ENCODE measurements at regions not wholly inside any gene's neighbourhood (a gene's known extent, or its start where the extent isn't known, plus 50 kb on each side); places are given as distances from the start of the nearest gene placed in this dataset.
"Not testable (repeated sequence)": the region's sequence is repeated elsewhere in the genome, so short reads cannot be mapped to it uniquely, and the experiment has no call there.

GRCh38 chr21:7933923-7934322 is 2587.5 kb upstream of the TPTE start:
- TF ChIP-seq, protein P1, sequence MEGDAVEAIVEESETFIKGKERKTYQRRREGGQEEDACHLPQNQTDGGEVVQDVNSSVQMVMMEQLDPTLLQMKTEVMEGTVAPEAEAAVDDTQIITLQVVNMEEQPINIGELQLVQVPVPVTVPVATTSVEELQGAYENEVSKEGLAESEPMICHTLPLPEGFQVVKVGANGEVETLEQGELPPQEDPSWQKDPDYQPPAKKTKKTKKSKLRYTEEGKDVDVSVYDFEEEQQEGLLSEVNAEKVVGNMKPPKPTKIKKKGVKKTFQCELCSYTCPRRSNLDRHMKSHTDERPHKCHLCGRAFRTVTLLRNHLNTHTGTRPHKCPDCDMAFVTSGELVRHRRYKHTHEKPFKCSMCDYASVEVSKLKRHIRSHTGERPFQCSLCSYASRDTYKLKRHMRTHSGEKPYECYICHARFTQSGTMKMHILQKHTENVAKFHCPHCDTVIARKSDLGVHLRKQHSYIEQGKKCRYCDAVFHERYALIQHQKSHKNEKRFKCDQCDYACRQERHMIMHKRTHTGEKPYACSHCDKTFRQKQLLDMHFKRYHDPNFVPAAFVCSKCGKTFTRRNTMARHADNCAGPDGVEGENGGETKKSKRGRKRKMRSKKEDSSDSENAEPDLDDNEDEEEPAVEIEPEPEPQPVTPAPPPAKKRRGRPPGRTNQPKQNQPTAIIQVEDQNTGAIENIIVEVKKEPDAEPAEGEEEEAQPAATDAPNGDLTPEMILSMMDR (IDR thresholded peaks at IDR 0.05; ENCODE audit: low read depth, low read length): no peak
- H3K4me3 ChIP-seq: no peak overlapping the region
- peaks cover 65% of the 10 kb centered on the region for H3K9me3 ChIP-seq (ENCODE audit: low read depth)

DNA sequence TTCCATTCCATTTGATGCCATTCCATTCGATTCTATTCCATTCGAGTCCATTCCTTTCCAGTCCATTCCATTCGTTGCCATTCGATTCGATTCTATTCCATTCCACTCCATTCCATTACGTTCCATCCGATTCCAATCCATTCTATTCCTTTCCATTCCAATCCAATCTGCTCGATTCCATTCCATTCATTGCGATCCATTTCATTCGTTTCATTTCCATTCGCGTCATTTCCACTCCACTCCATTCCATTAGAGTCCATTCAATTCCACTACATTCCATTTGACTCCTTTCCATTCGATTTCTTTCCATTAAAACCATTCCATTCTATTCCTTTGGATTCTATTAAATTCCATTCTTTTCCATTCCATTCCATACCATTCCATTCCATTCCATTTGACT is 2584.1 kb upstream of the TPTE start:
- H3K27me3 ChIP-seq; DNase-seq (ENCODE audit: low read depth in 1 of 2, low spot score in 1 of 2); H3K36me3 ChIP-seq; H3K4me3 ChIP-seq; H3K27ac ChIP-seq; H3K4me1 ChIP-seq (ENCODE audit: low read depth): not testable (repeated sequence)
- peaks cover 73% of the 10 kb centered on the region for H3K9me3 ChIP-seq (ENCODE audit: low read depth)

More at GRCh38 chr21:7933923-7934322, 2587.5 kb upstream of the TPTE start:
- H3K27ac ChIP-seq: no peak overlapping the region
- no peaks in the 10 kb centered on the region for H3K27me3 ChIP-seq
- H3K4me1 ChIP-seq (ENCODE audit: low read depth): no peaks in the 10 kb centered on the region
- no peak for DNase-seq (ENCODE audit: low read depth in 1 of 2, low spot score in 1 of 2)
- H3K36me3 ChIP-seq: no peaks in the 10 kb centered on the region

GRCh38 chr21:7938223-7938622 is 2583.2 kb upstream of the TPTE start:
- not testable (repeated sequence) for H3K4me1 ChIP-seq (ENCODE audit: low read depth); DNase-seq (ENCODE audit: low read depth in 1 of 2, low spot score in 1 of 2); H3K4me3 ChIP-seq; H3K36me3 ChIP-seq; H3K27ac ChIP-seq; H3K27me3 ChIP-seq
- H3K9me3 ChIP-seq (ENCODE audit: low read depth): peaks cover 77% of the 10 kb centered on the region

- DNase-seq (ENCODE audit: low read depth in 1 of 2, low spot score in 1 of 2); H3K27ac ChIP-seq; H3K36me3 ChIP-seq; H3K27me3 ChIP-seq; H3K4me3 ChIP-seq; H3K4me1 ChIP-seq (ENCODE audit: low read depth): not testable (repeated sequence)
- H3K9me3 ChIP-seq (ENCODE audit: low read depth): peaks cover 79% of the 10 kb centered on the region
These were observed 2580.0 kb upstream of the TPTE start for GRCh38 chr21:7941432-7941831.

DNA sequence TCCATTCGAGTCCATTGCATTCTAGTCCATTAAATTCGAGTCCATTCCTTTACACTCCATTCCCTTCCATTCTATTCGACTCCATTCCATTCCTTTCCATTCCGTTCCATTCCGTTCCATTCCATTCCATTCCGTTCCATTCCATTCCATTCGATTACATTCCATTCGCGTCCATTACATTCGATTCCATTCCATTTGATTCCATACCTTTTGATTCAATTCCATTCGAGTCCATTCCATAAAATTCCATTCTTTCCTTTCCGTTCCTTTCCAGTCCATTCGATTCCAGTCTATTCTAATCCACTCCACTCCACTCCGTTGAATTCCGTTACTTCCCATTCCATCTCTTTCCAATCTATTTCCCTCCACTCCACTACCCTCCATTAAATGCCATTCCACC is 2579.2 kb upstream of the TPTE start:
- not testable (repeated sequence) for H3K36me3 ChIP-seq; H3K27ac ChIP-seq; H3K4me3 ChIP-seq; DNase-seq (ENCODE audit: low read depth in 1 of 2, low spot score in 1 of 2); H3K27me3 ChIP-seq; H3K4me1 ChIP-seq (ENCODE audit: low read depth)
- H3K9me3 ChIP-seq (ENCODE audit: low read depth): peaks cover 83% of the 10 kb centered on the region

GRCh38 chr21:7943534-7943933 is 2577.8 kb upstream of the TPTE start:
- not testable (repeated sequence) for H3K36me3 ChIP-seq; H3K4me3 ChIP-seq; H3K27ac ChIP-seq; H3K27me3 ChIP-seq; DNase-seq (ENCODE audit: low read depth in 1 of 2, low spot score in 1 of 2); H3K4me1 ChIP-seq (ENCODE audit: low read depth)
- H3K9me3 ChIP-seq (ENCODE audit: low read depth): peaks cover 81% of the 10 kb centered on the region

DNA sequence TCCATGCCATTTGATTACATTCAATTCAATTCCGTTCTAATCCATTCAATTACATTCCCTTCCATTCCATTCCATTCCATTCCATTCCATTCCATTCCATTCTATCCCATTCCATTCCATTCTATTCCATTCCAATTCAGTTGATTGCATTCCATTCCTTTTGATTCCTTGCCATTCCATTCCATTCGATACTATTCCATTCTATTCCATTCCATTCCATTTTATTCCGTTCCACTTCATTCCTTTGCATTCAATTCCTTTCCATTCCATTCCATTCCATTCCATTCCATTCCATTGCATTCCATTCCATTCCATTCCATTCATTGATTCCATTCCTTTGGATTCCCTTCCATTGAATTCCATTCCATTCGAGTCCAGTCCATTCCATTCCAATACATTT is 2574.0 kb upstream of the TPTE start:
- Histone ChIP-seq H3K27me3 (no peaks in the 10 kb centered on the region), H3K9me3 (ENCODE audit: low read depth) (peaks cover 80% of the 10 kb centered on the region), H3K4me3 (no peak overlapping the region), H3K4me1 (ENCODE audit: low read depth) (no peaks in the 10 kb centered on the region), H3K36me3 (no peaks in the 10 kb centered on the region), H3K27ac (no peak overlapping the region)
- DNase-seq (ENCODE audit: low read depth in 1 of 2, low spot score in 1 of 2): no peak
- TF ChIP-seq, protein P1 (IDR thresholded peaks at IDR 0.05; ENCODE audit: low read depth, low read length): no peak

DNA sequence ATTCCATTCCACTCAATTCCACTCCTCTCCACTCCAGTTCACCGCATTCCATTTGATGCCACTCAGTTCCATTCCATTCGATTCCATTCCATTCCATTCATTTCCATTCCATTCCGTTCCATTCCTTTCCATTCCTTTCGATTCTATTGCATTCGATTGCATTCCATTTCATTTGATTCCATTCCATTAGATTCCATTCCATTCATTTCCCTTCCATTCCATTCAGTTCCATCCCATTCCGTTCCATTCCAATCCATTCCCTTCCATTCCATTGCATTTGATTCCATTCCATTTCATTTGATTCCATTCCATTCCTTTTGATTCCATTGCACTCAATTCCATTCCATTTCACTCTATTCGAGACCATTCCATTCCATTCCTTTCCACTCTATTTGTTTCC is 2572.7 kb upstream of the TPTE start:
- H3K27me3 ChIP-seq; H3K36me3 ChIP-seq; H3K4me3 ChIP-seq; H3K27ac ChIP-seq; H3K4me1 ChIP-seq (ENCODE audit: low read depth); DNase-seq (ENCODE audit: low read depth in 1 of 2, low spot score in 1 of 2): not testable (repeated sequence)
- peaks cover 81% of the 10 kb centered on the region for H3K9me3 ChIP-seq (ENCODE audit: low read depth)

DNA sequence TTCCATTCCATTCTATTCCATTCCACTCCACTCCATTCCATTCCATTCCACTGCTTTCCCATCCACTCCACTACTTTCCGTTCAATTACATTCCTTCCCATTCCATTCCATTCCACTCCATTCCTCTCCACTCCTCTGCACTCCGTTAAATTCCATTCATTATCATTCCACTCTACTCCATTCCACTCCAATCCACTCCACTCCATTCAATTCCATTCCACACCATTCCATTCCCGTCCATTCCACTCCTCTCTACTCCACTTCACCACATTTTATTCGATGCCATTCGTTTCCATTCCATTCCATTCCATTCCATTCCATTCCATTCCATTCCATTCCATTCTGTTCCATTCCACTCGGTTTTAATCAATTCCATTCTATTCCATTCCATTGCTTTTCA is 2571.5 kb upstream of the TPTE start:
- H3K9me3 ChIP-seq (ENCODE audit: low read depth): peaks cover 76% of the 10 kb centered on the region
- H3K27me3 ChIP-seq; H3K36me3 ChIP-seq; DNase-seq (ENCODE audit: low read depth in 1 of 2, low spot score in 1 of 2); H3K4me1 ChIP-seq (ENCODE audit: low read depth); H3K4me3 ChIP-seq; H3K27ac ChIP-seq: not testable (repeated sequence)

Data from cardiac muscle cell (in vitro differentiated cells and primary cell).